GM12873 (cell line): ENCODE measurements at regions not wholly inside any gene's neighbourhood (a gene's known extent, or its start where the extent isn't known, plus 50 kb on each side); places are given as distances from the start of the nearest gene placed in this dataset.

Experiments
- TF ChIP-seq, protein P1 (sequence below): IDR thresholded peaks from 2 replicates; pipeline ENCODE4 v1.5.1; 2012; ENCODE audit warnings: low read depth, mild to moderate bottlenecking, moderate library complexity, low read length, control low read depth; ENCODE audit not compliant: insufficient read depth; ENCODE audit errors: missing control alignments

DNA sequence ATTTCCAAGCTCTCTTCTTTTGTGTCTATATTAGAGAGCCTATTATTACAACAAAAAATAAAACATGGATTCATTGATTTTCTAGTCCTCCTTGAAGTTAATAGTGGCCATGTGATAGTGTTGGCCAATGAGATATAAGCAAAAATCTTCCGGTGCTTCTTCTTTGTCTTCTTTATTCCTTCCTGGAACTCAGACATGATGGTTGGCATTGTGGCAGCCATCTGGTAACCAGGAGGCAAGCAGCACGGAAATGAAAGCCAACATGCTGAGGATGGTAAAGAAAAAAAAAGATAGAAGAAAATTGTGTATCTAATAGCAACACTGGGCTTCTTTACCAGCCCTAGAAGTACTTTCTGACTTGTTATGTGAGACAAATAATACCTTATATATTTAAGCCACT is 50.8 kb upstream of the SEL1L start:
- TF ChIP-seq, protein P1, sequence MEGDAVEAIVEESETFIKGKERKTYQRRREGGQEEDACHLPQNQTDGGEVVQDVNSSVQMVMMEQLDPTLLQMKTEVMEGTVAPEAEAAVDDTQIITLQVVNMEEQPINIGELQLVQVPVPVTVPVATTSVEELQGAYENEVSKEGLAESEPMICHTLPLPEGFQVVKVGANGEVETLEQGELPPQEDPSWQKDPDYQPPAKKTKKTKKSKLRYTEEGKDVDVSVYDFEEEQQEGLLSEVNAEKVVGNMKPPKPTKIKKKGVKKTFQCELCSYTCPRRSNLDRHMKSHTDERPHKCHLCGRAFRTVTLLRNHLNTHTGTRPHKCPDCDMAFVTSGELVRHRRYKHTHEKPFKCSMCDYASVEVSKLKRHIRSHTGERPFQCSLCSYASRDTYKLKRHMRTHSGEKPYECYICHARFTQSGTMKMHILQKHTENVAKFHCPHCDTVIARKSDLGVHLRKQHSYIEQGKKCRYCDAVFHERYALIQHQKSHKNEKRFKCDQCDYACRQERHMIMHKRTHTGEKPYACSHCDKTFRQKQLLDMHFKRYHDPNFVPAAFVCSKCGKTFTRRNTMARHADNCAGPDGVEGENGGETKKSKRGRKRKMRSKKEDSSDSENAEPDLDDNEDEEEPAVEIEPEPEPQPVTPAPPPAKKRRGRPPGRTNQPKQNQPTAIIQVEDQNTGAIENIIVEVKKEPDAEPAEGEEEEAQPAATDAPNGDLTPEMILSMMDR = no peak

DNA sequence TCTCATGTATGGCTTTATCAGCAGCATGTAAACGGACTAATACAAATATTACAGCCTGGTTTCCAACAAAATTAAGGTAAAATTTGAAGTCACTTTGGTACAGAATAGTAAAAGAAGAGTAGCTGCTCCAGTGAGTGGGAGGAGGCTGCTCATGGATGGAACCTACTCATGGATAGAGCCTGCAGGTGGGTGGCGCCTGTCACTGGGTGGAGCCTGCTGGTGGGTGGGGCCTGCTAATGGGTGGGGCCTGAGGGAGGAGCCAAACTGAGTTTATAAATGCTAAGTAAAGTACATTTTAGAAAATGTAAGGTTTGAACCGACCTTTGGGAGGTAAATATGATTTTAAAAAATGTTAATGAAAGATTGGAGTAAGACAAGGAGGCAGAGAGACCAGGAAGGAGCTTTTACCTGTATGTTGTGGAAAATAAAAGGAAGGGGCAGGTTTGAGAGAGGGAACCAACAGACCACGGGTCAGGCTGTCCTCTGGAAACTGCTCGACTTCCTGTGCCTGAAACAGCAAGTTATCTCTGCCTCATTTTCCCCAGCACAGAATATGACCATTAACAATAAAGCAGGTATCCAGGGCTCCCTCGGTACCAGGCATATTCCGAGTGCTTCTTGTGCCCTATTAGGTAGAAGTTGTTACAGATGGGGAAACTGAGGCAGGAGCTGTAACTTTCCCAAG is 55.9 kb upstream of the SEL1L start:
- TF ChIP-seq, protein P1 = no peak

DNA sequence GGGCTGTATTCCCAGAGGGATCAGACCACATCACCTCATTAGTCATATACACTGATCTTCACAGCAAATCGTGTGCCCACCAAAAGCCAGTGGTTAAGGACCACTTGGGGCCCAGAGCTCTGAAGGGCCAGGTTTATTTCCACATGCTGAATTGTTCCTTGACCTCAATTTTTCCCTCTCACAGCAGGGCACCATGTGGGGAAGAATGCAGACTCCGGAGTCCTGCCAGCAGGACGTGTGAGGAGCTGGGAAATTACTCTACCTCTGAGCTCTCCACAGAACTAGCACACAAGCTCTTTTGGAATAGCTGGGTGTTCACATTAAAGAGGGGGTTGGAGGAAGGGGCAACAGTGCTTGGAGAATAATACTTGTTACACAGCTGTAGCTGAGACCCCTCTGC is 57.6 kb upstream of the SEL1L start:
- TF ChIP-seq, protein P1 = no peak

DNA sequence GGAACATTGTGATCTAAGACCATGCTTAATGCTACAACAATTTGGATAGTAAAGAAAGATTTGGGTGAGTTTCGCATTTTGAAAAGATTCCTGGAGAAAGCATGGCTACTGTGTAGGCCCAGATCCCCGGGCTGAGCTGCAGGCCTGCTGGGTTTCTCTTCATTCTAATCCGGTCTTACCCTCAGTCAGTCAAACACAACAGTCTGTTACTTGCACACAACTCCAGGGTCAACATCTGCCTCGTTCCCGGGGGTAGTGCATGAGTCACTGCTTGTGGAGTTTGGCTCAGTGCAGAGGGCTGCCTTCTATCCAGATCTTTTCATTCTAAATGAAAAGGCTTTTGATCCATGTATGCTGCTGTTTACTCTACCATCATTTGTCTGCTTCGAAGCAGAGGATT is 60.4 kb upstream of the SEL1L start:
- TF ChIP-seq, protein P1 = no peak

DNA sequence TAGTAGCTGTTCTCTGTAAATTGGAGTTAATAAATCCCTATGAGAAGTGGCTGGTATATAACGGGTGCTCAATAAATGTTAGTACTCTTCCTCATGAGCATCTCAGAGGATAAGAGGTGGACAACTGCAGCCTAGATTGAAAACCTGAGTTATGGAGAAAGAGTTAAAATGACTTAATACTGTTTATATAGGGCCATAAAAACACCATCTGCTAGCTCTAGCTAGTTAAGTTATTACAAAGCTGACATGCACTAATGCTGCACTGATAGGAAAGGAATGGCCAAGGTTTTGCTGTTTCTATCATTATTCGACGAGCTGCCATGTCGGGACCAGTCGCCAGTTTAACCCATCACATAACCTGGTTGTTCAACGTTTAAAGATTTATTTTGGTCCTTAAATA is 72.0 kb upstream of the SEL1L start:
- TF ChIP-seq, protein P1 = no peak

DNA sequence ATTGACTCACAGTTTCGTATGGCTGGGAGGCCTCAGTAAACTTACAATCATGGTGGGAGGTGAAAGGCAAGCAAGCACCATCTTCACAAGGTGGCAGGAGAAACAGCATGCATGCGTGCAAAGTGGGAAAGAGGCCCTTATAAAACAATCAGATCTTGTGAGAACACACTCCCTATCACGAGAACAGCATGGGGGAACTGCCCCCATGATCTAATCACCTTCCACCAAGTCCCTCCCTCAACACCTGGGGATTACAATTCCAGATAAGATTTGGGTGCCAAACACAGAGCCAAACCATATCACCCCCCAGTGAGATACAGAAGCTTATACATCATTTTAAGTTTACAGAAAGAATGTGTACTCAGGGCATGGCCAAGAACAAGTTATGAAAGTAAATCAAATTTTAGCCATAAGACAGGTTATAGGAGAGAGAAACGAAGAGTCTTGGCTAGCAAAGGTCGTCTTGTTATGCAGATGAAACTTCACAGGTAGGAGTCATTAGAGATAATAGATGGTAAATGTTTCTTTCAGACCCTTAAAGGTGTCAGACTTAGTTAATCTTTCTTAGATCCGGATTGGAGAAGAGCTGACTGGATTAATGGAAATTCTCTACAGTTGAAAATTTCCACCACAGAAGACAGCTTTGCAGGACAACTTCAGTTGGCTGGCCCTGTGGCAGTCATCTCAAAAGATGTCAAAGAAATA is 79.8 kb upstream of the SEL1L start:
- TF ChIP-seq, protein P1 = no peak

DNA sequence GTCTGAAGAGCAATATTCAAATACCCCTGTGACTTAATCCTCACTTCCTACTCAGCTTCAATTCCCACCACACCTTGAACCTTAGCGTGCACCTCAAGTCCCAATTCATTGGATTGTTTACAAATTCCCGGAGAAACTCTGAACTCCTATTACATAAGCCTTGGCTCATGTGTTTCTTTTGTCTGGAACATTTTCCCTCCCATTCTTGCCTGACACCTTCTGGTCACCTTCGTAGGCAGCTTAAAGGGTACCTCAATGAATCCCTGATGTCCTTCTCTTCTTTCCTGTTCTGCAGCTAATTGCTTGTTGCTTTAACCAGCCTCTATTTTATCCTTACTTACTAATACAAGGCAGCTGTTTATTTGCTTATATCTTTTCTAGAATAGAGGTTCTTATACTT is 85.0 kb upstream of the SEL1L start:
- TF ChIP-seq, protein P1 = no peak
